ENCODE measurements at regions not wholly inside any gene's neighbourhood (a gene's known extent, or its start where the extent isn't known, plus 50 kb on each side); places are given as distances from the start of the nearest gene placed in this dataset.

- Histone ChIP-seq H3K18ac (ENCODE audit: insufficient read length, low read depth, low read length) (no peak overlapping the region), H4K91ac (ENCODE audit: insufficient read length, low read depth, low read length) (no peak overlapping the region), H3K56ac (ENCODE audit: insufficient read length, low read depth, low read length) (no peak overlapping the region), H3K23ac (ENCODE audit: insufficient read length, low read depth, low read length) (no peak overlapping the region), H2AFZ (ENCODE audit: low read length) (no peak overlapping the region), H2BK20ac (ENCODE audit: low read depth, low read length, poor library complexity, severe bottlenecking) (no peak overlapping the region), H3K27ac (ENCODE audit: insufficient read length, low read depth, low read length) (no peak overlapping the region), H3K79me2 (ENCODE audit: insufficient read depth, low read length) (no peaks in the 10 kb centered on the region), H3K4ac (ENCODE audit: low read depth, low read length) (no peak overlapping the region), H4K5ac (ENCODE audit: insufficient read length, low read depth, low read length) (no peak overlapping the region), H3K9me3 (ENCODE audit: control insufficient read depth, low read depth, low read length) (peaks cover 7% of the 10 kb centered on the region), H3T11ph (ENCODE audit: low read length) (no peak overlapping the region), H3K23me2 (ENCODE audit: insufficient read length, low read depth, low read length, poor library complexity, severe bottlenecking) (no peaks in the 10 kb centered on the region), H2BK120ac (ENCODE audit: low read depth, low read length, poor library complexity, severe bottlenecking) (no peak overlapping the region), H2BK15ac (ENCODE audit: low read depth, low read length) (no peak overlapping the region), H3K4me2 (ENCODE audit: insufficient read depth, insufficient read length, low read length) (no peak overlapping the region), H4K8ac (replicated peaks; ENCODE audit: insufficient read length, low read depth, low read length) (no peak overlapping the region), H3K14ac (ENCODE audit: insufficient read depth, low read length) (no peak overlapping the region), H4K20me1 (ENCODE audit: control insufficient read depth, insufficient read depth, insufficient read length) (no peaks in the 10 kb centered on the region), H3K9ac (ENCODE audit: extremely low read depth, insufficient read length, low read length) (no peak overlapping the region), H3K79me1 (ENCODE audit: insufficient read depth, low read depth, low read length, poor library complexity, severe bottlenecking) (no peaks in the 10 kb centered on the region), H2BK5ac (ENCODE audit: insufficient read length, low read length) (no peak overlapping the region), H3K4me1 (ENCODE audit: insufficient read depth, low read length) (no peaks in the 10 kb centered on the region), H2BK12ac (ENCODE audit: insufficient read length, low read depth, low read length) (no peak overlapping the region), H2AK5ac (ENCODE audit: insufficient read length, low read length) (no peak overlapping the region), H3K27me3 (ENCODE audit: insufficient read depth, low read length) (no peaks in the 10 kb centered on the region)
- peak; percentile 4 for DNase-seq
- Mint-ChIP-seq H3K9me3 (peaks cover 19 to 31% of the 10 kb centered on the region in 2 experiments), H3K4me1 (peaks cover 27 to 29% of the 10 kb centered on the region in 2 experiments), H3K27ac (no peak overlapping the region), H3K36me3 (ENCODE audit: insufficient read depth in 1 of 3, low read depth in 3 of 3) (peaks cover 4 to 23% (median 22%) of the 10 kb centered on the region in 3 experiments; a peak in 5 of 7 replicates), H3K4me3 (no peak overlapping the region), H3K27me3 (ENCODE audit: low read depth) (peaks cover 25% of the 10 kb centered on the region)
- no CpG with 5 or more reads among the region's 5 CpGs for WGBS (ENCODE audit: extremely low coverage, insufficient read length, low lambda C conversion rate)
- TF ChIP-seq CTCF (conservative IDR thresholded peaks at IDR 0.05) = no peak
These were observed 263.8 kb downstream of the XXYLT1 start for GRCh38 chr3:195007151-195007550.
